Cardiac muscle cell (in vitro differentiated cells and primary cell): ENCODE measurements at regions not wholly inside any gene's neighbourhood (a gene's known extent, or its start where the extent isn't known, plus 50 kb on each side); places are given as distances from the start of the nearest gene placed in this dataset.

Experiments used
- DNase-seq, 2 donors: peaks; one replicate each; pipeline versions ENCODE4 v3.0.0 to v3.0.0-alpha.2; 2010 to 2017; ENCODE audit warnings: low read depth in 1 of 2, low spot score in 1 of 2
- H3K27ac ChIP-seq: fragments of 200-600 bp; sonication (generic); 2 replicates; pipeline ENCODE4 v1.5.1; 2016
- H3K27me3 ChIP-seq: fragments of 200-600 bp; sonication (generic); 2 replicates; pipeline ENCODE4 v1.6.0; 2016; ENCODE audit warnings: control low read depth
- H3K36me3 ChIP-seq: fragments of 200-600 bp; sonication (generic); 2 replicates; pipeline ENCODE4 v1.5.1; 2016; ENCODE audit warnings: control low read depth
- H3K4me1 ChIP-seq: fragments of 200-600 bp; sonication (generic); 2 replicates; pipeline ENCODE4 v1.8.1; 2017; ENCODE audit warnings: low read depth, mild to moderate bottlenecking, mixed run types
- H3K4me3 ChIP-seq: fragments of 200-600 bp; sonication (generic); 2 replicates; pipeline ENCODE4 v1.5.1; 2016; ENCODE audit warnings: mild to moderate bottlenecking
- H3K9me3 ChIP-seq: fragments of 200-600 bp; sonication (generic); 2 replicates; pipeline ENCODE4 v1.5.1; 2017; ENCODE audit warnings: low read depth, mild to moderate bottlenecking, control low read depth
- CTCF ChIP-seq: IDR thresholded peaks from 2 replicates; pipeline ENCODE4 v1.5.1; 2012; ENCODE audit warnings: low read depth, mild to moderate bottlenecking, low read length

DNA sequence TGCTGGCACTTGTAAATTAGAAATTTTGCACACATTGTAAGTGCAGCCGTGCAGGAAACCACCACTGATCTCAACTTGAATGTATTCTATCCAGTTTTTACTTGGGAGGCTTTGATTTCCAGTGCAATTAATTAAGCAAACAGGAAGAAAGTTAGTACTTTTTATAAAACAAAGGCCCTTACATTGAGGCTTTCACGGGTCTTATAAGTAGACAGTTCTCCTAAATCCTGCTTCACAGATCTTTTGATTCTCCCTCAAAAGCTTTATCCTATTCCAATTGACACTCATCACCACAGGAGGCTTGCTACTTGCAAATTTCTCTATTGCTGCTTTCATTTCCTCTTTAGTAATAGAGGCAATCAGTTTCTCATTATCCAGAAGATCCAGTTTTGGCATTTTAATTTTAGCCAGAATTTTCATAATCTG is 90.1 kb downstream of the ERCC5 start:
- DNase-seq = no peak
- Histone ChIP-seq H3K27ac (no peak overlapping the region), H3K27me3 (no peaks in the 10 kb centered on the region), H3K9me3 (no peaks in the 10 kb centered on the region), H3K4me1 (no peaks in the 10 kb centered on the region), H3K36me3 (no peaks in the 10 kb centered on the region), H3K4me3 (no peak overlapping the region)
- TF ChIP-seq CTCF = no peak

GRCh38 chr13:102933523-102933922 is 87.7 kb downstream of the ERCC5 start:
- no peaks in the 10 kb centered on the region for H3K36me3 ChIP-seq
- H3K27ac ChIP-seq = no peak overlapping the region
- TF ChIP-seq CTCF = no peak
- no peaks in the 10 kb centered on the region for H3K9me3 ChIP-seq
- H3K27me3 ChIP-seq = no peaks in the 10 kb centered on the region
- no peak for DNase-seq
- H3K4me1 ChIP-seq = no peaks in the 10 kb centered on the region
- no peak overlapping the region for H3K4me3 ChIP-seq

DNA sequence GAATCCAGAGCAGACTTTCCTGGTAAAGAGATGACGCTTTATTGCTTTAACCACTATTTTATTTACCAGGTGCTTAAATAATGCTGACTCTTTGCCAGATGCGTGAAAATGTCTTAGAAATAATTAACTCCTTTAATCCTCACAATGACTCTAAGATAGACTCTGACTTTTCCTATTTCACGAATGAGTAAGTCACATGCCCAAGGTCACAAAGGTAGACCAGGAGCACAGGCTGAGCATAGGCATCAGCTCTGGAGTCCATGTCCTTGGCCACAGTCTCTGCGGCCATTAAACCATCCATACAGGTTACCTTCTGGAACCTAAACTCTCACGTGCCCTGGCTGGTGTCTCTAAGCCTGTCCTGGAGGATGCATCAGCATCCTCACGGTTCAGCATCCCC is 87.3 kb downstream of the ERCC5 start:
- Histone ChIP-seq H3K9me3 (no peaks in the 10 kb centered on the region), H3K27ac (no peak overlapping the region), H3K27me3 (no peaks in the 10 kb centered on the region), H3K4me3 (no peak overlapping the region), H3K36me3 (no peaks in the 10 kb centered on the region), H3K4me1 (no peaks in the 10 kb centered on the region)
- no peak for DNase-seq
- TF ChIP-seq CTCF = no peak

DNA sequence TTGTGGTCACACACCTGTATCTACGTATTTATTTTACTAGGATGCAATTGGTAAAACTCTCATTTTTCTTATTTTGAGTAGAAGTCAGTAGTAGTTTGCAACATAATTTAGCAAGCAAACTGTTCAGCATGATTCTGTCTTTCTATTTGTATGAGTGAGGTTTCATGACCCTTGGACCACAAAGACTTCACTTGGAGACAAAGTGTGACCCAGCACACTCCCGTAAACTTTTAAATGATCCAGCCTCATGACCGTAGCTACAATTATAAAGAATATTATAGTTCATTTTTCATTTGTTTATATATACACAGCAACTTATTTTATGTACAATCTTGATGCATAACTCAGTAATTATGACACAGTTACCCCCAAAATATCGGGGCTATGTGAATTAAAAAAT is 86.5 kb downstream of the ERCC5 start:
- Histone ChIP-seq H3K9me3 (no peaks in the 10 kb centered on the region), H3K27me3 (no peaks in the 10 kb centered on the region), H3K4me1 (no peaks in the 10 kb centered on the region), H3K36me3 (no peaks in the 10 kb centered on the region), H3K4me3 (no peak overlapping the region), H3K27ac (no peak overlapping the region)
- no peak for TF ChIP-seq CTCF
- no peak for DNase-seq

GRCh38 chr13:102930566-102930965 is 84.7 kb downstream of the ERCC5 start:
- Histone ChIP-seq H3K4me3 (no peak overlapping the region), H3K27me3 (no peaks in the 10 kb centered on the region), H3K9me3 (no peaks in the 10 kb centered on the region), H3K27ac (no peak overlapping the region), H3K4me1 (no peaks in the 10 kb centered on the region), H3K36me3 (no peaks in the 10 kb centered on the region)
- no peak for TF ChIP-seq CTCF
- DNase-seq = no peak
